Inferior parietal cortex (tissue), 1 donor: ENCODE measurements at regions not wholly inside any gene's neighbourhood (a gene's known extent, or its start where the extent isn't known, plus 50 kb on each side); places are given as distances from the start of the nearest gene placed in this dataset.

Experiments
- DNase-seq: peaks from one replicate; pipeline ENCODE4 v3.0.0-alpha.2; 2016; ENCODE audit errors: extremely low spot score

- DNase-seq, result no peak
Observed at GRCh38 chr2:236852100-236852976, 233.4 kb upstream of the COPS8 start.

DNA sequence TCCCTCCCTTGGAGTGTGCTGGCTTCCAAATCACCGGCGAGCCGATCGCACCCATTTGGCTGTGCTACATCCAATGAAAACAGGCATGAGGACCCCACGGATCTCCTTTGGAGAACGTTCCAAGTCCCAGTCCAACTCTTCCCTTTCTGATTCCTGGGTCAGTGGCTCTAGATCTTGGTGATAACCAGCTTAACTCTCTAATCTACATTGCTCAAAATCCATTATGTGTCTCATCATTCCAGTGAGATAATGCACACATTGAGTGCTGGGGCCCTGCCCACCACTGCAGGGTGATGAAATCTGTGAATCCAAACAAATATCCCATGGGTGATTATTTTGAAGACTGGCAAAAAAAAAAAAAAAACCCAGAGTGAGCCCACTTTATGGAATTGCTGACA lies 232.7 kb upstream of the COPS8 start:
- DNase-seq, result no peak

DNA sequence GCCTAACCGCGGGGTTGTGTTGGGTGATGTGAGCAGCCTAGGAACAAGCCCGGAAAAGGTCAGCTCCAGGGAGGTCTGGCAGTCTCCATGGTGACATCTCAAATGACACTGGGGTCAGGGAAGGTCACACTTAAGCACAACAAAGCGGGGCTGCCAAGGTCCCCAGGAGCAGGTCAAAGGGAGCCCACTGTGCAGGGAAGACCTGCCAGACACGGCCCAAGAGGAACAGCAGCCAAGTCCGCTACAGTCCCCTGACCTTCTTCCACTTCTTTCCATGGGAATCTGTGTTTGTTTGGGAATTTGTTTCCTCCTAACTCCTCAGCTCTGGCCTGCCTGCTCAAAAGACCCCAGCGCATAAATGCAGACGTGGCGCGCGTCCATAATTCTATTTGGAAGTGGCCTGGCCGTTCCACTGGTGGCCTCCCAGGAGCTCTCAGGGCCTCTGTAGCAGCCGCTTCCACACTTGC lies 232.1 kb upstream of the COPS8 start:
- no peak for DNase-seq

DNA sequence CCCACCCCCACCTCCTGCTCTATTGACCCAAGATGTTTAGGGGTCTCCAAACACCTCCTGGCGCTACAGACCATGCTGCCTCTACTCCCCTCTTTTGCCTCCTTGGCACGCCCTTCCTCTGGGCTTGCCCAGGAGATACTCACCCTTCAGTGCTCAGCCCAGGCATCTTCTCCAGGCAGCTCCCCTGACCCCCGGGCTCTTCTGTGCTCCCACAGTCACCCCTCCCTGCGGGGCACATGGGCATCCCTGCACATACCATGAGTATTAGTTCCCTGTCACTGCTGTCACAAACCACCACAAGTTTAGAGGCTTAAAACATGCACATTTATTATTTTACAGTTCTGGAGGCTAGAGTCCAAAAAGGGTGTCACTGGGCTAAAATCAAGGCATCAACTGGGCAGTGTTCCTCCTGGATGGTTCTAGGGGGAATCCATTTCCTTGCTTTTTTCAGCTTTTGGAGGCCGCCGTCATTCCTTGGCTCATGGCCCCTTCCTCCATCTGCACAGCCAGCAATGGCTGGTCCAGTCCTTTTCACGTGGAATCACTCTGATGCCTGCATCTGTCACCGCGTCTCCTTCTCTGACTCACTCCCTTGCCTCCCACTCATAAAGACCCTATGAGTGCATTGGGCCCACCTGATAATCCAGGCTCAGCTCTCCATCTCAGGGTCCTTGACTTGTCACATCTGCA lies 230.4 kb upstream of the COPS8 start:
- DNase-seq, result no peak

- no peak for DNase-seq
Observed at GRCh38 chr2:236855866-236856847, 229.5 kb upstream of the COPS8 start.

- DNase-seq, result no peak
Observed at GRCh38 chr2:236856848-236857235, 228.8 kb upstream of the COPS8 start.

GRCh38 chr2:236857246-236857645 lies 228.4 kb upstream of the COPS8 start:
- no peak for DNase-seq

- no peak for DNase-seq
Observed at GRCh38 chr2:236857781-236858180, 227.9 kb upstream of the COPS8 start.

DNA sequence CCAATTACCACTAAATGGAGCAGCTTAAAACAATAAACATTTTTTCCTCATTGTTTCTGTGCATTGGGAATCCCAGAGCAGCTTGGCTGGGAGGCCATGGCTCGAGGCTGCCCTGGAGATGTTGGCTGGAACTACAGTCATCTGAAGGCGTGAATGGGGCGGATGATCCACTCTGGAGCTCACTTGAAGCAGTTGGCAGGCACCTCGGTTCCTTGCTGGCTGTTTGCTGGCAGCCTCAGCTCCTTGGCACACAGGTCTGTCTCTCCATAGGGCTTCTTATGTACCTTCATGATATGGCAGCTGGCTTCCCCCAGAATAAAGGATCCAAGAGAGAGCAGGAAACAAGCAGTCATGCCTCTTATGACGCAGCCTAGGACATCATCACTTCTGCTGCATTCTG lies 227.0 kb upstream of the COPS8 start:
- no peak for DNase-seq

- no peak for DNase-seq
Observed at GRCh38 chr2:236859908-236860307, 225.8 kb upstream of the COPS8 start.

DNA sequence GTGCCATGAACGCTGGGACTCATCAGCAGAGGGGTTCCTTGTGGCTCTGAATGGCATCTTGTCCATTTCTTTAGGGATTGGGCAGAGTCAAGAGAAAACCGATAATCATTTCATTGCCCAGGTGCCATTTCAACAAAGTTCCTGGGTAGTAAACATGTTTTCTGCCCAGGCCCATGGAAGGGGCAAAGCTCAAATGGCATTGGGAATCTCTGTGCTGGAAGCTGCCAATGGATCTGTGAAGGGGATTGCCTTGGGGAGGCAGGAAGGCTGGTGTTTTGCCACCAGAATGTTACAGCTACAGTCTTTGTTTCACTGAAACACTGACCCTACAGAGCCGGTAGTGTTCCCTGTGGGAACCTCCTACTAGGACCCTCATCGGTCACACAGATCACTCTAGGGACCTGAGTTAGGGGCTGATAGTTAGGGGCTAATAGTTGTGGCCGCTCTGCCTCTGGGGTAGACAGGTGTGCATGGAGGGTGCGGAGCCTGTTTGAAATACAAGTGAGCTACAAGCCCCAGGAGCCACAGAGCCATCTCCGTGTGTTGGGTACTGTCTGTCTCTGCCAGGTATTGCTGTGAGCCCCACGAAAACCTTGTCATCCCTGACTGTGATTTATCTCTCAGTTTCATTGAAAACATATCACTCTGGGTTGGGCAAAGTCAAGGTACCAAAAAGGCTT lies 224.4 kb upstream of the COPS8 start:
- DNase-seq, result no peak

GRCh38 chr2:236861944-236862343 lies 223.7 kb upstream of the COPS8 start:
- no peak for DNase-seq

DNA sequence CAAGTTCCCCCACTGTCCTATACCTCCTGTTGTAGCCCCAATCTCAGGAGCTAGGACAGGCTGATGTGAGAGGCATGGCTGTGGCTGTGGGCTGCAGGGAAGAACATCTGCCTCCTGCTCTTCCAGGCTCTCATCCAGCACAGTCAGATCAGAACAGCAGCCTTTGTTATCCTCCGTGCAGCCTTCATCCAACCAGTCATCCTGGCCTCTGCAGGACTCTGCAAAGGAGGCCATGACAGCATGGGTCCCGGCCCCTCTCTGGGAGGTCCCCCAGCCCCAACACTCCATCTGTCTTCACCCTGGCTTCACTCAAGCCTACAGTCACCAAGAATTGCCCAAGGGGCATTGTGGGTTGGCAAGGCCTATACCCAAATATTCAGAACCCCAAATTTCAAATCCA lies 223.2 kb upstream of the COPS8 start:
- no peak for DNase-seq

DNA sequence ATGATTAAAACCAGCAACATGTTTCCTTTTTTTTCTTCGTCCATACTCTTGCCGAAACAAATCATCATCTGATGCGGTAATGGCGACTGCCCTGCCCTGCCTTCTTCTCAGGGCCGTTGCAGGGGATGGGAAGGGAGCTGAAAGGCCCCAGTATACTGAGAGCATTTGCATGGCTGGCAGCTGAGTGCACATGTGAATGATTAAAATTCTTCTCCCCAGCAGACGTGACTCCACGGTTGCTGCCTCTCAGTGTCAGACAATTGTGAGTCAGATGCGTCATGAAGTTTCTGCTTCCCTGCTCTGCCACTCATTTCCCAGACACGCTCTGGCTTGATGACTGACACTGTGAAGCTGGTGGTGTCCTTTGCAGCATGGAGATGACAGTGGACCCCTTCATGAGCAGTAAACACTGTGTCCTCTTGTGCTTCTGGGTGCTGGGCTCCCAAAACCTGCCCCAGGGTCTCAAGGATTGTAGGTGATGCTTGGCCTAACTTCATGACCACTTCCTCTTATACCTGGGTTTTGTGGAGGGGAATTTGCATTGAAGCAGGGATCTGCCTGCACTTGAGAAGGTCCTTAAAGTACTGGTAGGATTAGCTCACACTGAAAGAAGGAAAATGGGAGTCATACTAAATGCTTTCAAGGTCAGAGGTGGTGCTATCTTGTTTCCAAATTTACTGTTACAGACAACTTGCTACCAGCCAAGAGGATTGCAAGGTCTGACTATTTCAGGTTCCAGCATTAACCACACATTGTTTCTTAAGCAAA lies 222.5 kb upstream of the COPS8 start:
- no peak for DNase-seq

DNA sequence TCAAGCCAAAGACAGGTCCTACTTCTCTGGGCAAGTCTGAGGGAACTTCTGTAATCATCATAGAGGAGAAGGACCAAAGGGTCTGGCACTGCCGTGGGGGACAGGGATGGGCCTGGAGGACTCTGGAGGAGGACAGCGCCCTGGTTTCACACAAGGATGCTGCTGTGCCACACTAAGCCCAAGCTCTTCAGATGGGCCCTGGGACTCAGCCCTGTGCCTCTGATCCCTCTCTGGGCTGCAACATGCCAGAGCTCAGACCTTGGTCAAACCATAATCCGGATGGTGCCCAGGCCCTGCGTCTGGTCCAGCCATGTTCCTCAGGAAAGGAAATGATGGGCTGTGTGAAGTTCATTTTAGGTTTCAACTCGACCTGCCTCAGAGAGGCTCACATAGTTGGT lies 222.0 kb upstream of the COPS8 start:
- no peak for DNase-seq

DNA sequence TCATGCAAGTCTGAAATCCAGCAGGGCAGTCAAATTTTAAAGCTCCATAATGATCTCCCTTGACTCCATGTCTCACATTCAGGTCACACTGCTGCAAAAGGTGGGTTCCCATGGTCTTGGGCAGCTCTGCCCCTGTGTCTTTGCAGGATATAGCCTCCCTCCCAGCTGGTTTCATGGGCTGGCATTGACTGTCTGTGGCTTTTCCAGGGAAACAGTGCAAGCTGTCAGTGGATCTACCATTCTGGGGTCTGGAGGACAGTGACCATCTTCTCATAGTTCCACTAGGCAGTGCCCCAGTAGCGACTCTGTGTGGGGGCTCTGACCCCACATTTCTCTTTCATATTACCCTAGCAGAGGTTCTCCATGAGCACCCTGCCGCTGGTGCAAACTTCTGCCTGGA lies 220.6 kb upstream of the COPS8 start:
- no peak for DNase-seq

GRCh38 chr2:236866542-236867340 lies 218.9 kb upstream of the COPS8 start:
- no peak for DNase-seq

- no peak for DNase-seq
Observed at GRCh38 chr2:236867441-236868260, 218.0 kb upstream of the COPS8 start.

- no peak for DNase-seq
Observed at GRCh38 chr2:236870370-236870769, 215.3 kb upstream of the COPS8 start.
